HG03354 (cell line): ENCODE measurements at regions not wholly inside any gene's neighbourhood (a gene's known extent, or its start where the extent isn't known, plus 50 kb on each side); places are given as distances from the start of the nearest gene placed in this dataset.

Experiments
- ATAC-seq: cut with Tn5 transposase; IDR thresholded peaks from one replicate; pipeline ENCODE4 v1.9.1; 2021; ENCODE audit warnings: mild to moderate bottlenecking; ENCODE audit not compliant: unreplicated experiment, poor library complexity, severe bottlenecking

DNA sequence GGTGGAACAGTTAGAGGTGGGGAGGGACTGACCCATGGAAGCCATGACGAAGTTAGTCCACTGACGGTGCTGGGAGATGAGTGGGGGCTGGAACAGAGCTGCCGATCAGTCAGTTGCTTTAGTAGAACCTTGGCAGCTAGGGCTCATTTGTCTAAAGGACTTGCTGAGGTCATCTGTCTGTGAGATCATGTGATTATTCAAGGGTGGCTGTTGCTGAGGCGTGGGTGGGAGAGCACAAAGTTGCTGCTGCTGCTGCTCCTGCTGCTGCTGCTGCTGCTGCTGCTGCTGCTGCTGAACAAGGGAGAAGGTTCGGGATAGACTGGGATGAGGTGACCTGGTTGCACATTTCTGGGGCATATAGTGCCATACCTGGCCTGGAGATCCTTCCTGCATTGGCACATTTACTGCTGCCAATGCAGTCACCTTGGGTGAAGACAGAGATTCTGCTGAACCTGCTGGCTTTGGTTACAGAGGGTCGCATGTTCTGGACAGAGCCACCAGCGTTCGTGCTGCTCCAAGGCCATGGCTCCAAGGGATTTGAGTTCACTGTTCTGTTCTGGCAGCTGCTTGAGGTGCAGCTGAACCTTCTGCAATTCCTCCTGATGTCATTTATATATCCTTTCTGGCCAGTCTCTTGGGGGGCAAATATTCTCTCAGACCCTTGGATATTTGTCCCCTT is 840.5 kb downstream of the HACE1 start:
- ATAC-seq = no peak

DNA sequence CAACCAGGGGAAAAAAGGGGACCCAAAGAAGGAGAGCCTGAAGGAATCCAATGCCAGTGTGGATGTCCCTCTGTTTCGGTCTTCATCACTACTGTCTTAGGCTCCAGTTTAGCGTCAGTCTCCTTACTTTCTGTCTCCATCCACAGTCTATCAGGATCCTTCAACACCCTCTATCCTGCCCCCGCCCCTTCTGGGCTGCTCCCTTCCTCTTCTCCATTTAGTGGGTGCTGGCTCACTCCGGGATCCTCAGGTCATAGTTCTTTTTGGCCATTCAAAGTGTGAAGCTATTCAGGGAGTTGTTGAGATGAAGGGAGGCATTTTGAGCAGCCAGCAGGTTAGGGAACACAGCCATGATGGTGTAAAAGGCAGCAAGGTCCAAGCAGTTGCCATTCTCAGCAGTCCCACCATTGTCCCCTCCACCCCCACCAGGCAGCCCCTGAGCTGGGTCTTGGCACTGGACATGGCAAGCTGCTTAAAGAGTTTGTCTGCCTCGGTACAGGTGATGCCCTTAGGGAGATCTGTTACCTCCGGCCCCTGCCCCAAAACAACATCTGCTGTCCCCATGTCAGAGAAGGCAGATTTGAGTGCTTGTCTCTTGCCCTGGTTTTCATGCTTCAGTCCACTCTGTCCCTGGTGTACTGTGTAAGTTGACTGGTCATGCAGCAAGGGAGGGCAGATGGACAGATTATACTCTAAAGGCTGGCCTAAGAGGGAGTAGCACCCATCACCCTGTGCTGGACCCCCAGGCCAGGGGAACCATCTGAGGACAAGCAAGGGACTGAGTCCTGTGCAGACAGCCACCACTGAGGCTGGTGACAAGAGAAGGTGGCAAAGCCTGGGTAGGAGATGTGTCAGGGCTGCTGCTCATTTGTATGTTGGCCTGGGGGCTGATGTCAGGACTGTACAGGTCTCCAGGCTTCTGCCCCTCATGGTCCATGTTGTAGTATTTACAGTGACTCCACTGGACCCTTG is 842.0 kb downstream of the HACE1 start:
- ATAC-seq = no peak

DNA sequence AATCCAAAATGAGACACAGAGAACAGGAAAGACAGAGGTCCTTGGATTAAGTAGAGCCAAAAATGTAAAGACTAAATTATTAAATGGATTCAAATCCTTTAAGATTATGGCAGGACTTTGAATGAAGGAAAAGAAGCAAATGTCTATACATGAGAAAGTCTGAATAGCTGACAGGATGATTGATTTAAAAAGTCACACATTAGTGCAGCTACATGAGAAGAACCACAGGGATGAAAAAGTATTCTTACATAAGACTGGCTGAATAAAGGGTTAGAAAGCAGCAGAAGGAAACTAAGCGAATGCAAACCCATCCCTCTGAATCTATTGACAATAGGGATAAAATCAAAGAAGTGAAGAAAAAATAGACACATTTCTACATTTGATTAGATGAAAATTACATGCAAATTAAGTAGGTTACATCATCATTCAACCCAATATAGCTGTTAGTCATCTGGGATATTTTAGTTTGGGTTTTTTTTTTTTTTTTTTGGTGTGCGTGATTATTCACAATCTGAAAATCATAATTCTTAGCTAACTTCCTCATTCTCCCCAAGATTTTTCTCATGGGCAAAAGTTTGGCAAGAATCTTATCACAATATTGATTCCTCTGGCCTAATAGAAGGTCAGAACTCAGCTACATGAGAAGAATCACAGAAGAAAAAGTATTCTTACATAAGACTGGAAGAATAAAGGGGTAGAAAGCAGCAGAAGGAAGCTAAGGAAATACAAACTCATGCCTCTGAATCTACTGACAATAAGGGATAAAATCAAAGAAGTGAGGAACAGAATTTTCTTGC is 845.4 kb downstream of the HACE1 start:
- no peak for ATAC-seq

DNA sequence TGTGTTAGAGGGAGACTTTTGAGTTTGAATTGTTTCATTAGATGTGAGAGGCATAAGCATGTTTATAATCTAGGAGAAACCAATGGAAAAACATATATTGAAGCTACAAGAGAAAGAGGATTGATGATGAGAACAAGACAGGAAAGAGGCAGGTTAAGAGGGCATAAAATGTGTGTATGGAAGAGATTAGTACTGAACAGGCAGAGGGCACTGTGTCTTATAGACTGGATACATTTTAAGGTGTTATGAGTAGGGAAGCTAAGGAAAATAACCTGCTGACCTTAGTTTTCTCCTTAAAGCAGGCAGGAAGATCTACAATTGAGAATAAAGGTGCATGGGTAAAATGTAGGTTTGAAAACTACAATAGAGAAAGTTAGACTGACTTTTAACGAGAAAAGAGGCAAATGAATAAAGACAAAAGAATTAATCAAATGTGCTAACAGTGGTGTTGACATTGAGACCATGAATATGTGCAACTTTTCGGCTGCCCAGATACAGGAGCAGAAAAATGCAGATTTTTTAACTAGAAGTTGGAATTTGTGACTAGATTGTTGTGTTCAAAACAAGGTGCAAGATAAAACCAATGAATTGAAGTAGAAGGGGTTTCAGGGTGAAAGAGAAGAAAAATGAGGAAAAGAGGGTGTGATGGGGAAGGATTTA is 846.3 kb downstream of the HACE1 start:
- no peak for ATAC-seq

DNA sequence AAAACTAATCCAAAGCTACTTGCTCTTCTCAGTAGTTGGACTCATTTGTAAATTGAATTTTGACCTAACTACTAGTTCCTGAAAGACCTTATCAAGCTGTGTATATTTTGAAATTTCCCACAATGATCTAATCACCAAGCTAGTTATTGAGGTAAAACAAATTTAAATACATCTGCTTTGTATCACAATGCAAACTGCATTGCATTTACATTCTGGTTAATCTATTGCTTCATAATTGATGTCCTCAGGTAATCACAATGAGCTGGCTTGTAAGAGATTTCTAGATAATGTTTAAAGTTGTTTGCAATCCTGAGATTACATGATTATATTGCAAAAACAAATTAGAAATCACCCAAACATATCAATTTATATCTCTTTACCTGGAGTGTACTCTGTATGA is 848.8 kb downstream of the HACE1 start:
- no peak for ATAC-seq

DNA sequence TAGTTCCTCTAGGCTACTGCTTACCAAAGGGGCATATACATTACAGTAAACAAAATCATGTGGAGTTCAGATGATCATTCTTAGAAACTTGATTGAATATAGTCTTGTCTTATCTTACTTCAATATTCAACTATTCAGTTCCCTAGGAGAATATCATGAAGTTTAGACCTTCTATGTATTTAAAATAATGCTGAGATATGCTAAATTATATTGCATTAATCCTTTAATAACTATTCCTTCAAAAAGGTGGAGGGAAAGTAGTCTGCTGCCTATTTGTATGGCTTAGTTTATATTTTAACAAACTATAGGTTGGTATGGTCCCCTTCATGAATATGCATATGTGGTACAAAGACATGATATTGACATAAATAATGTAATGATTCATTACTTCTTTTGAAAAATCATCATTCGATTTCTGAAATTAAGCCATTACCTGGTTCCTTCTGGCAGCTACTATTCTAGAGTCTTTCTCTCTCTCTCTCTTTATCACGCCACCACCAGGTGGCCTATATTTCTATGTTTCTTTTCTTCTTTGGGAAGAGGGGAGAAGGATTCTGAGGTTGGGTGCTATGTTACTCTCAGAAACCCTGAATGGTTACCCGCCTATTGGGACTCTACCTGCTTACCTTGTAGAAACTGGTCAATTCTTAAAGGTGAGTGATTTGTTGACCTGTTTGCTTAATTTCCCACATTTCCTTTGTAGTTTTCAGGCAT is 855.8 kb downstream of the HACE1 start:
- no peak for ATAC-seq

DNA sequence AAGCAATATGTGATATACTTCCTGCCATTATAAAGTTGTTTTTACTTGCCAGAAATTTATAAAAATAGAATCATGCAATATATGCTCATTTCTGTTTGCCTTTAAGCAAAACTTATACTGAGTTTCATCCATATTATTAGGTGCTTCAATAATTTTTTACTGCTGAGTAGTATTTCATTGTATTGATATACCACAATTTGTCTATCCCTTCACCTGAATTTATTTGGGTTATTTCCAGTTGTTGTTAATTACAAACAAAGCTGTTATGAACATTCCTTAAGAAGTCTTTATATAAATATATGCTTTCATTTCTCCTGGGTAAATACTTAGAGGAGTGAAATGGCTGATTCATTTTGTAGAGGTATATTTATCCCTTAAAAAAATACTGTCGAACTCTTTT is 864.1 kb downstream of the HACE1 start:
- no peak for ATAC-seq

DNA sequence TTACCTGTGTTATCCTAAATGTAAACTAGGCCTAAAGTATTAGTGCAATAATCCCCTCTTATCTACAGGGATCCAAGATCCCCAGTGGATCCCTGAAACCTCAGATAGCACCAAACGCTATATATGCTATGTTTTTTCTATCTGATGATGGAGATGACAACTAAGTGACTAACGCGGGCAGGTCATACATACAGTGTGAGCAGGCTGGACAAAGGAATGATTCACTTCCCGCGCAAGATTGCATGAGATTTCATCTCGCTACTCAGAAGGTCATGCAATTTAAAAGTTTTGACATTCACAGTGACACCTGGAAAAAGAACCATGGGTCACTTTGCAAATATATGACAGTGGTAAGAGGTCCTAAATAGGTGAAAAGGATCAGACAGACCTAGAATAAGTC is 875.9 kb downstream of the HACE1 start:
- ATAC-seq = no peak

DNA sequence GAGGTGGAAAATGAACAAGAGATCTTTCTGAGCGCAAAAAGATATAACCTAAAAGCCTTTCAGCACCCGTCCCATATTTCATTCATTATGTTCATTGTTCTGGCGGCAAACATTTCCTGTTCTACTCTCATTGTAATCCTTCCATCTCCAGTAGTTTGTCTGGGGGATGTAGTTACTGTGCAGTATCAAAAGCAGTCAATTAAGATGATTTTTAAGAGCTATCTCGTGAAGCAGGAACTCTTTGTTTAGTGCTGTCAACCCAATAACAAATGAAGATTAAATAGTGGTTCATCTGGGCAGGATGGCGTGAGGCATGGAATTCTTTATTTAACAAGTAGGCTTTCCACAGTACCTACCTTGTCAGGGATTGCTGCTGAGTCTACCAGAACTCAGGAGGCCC is 876.7 kb downstream of the HACE1 start:
- no peak for ATAC-seq

DNA sequence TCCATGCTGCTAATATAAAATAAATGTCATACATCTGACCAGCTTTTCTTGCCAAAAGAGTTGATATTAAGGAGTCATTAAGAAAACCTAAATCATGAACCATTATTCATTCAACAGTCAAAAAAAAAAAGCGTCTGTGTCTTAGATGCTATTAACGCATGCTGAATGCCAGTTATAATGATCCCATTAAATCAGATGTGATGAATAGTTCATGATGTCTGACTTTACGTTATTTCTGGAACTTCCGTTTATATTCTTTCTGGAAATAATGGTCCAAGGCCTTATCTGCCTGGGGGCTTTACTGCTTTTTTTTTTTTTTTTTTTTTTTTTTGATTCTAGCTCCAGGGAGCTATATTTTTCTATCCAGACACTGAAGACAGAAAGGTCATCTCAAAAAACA is 877.1 kb downstream of the HACE1 start:
- no peak for ATAC-seq

DNA sequence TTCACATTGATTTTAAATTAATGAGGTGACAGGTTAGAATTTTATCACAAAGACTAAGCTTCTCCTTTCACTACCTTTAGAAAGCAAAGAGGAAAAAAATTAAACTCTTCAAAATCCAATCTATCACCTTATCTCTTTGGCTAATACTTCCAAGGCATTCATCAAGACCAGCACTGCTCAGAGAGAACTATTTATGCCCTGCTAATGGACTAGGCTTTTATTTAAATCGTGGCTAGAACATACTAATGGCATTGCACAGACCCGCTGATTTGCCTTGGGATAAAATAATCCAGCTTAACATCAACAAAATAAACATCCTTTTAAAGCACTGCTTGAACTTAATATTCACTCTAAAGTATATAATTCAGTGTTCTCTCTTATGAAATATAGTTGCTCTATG is 880.4 kb downstream of the HACE1 start:
- ATAC-seq = no peak

DNA sequence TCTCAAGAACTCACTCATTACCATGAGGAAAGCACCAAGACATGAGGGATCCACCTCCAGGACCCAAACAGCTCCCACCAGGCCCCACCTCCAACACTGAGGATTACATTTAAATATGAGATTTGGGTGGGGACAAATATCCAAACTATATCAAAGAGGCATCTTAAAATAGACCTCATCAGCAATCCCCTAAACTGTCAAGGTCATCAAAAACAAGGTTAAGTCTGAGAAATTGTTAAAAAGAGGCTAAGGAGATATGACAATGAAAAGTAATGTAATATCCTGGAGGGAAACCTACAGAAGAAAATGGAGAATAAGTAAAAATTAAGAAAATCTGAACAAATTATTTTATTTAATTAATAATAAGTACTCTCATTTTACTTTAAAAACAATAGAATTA is 922.3 kb downstream of the HACE1 start:
- no peak for ATAC-seq

DNA sequence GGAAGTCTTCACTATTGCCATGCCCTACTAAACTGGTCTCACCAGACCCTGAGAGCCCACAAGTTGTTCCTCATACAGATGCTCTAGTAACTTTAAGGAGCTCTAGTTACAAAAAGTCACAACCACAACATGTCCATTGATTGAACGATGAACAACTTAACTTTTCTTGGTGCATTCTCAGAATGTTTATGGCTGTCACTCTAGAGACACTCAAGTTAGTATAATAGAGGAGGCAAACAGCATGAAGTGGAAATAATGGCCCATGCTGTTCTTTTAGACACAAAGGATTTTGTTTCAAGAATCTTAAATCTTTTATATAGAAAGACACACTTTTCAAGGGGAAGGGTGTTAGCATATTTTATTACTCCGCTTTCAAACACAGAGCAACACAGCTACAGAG is 934.4 kb downstream of the HACE1 start:
- no peak for ATAC-seq

DNA sequence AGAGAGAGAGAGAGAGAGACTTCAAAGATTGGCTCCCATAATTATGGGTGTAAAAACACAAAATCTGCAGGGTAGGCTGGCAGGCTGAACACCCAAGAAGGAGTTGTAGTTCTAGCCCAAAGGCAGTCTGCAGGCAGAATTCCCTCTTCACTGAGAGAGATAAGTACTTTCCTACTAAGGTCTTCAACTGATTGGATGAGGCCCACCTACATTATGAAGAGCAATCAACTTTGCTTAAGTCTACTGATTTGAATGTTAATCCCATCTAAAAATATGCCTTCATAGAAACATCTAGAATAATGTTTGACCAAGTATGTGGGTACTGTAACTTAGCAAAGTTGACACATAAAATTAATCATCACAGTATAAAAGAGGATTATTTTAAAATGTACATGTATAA is 949.7 kb downstream of the HACE1 start:
- ATAC-seq = no peak

DNA sequence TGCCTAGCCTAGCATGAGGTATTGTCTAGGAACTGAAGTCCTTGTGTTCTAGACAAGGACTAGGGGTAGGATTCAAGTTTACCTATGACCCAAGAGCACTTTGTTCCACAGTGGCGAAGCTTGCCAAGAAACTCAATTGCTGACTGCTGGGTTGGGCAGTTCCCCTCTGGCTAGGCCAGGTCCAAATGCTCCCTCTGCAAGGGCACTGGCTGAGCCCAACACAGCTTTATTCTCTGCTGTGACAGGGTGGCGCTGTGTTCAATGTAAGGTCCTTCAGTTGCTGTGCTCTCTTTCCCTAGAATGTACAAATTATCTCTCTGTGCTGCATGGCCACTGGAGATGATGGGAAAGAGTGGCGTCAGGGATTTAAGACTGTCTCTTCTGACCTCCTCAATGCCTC is 950.8 kb downstream of the HACE1 start:
- ATAC-seq = no peak

DNA sequence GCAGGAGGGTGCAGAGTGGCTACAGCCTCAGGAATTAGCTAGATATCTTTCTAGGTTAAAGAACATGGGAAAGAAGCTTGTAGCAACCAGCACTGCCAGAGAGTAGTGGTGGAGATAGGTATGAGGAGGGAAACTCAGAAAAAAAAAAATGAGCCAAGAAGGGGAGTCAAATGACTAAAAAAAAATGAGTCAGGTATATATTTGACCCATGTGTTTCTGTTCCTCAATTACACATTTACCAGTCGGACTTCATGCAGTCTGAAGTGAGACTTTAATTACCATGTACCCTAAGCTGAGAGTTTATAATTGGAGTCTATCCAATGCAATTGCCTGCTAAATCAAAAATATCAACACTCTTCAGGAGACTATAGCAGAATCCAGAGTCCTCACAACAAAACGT is 964.6 kb downstream of the HACE1 start:
- no peak for ATAC-seq

DNA sequence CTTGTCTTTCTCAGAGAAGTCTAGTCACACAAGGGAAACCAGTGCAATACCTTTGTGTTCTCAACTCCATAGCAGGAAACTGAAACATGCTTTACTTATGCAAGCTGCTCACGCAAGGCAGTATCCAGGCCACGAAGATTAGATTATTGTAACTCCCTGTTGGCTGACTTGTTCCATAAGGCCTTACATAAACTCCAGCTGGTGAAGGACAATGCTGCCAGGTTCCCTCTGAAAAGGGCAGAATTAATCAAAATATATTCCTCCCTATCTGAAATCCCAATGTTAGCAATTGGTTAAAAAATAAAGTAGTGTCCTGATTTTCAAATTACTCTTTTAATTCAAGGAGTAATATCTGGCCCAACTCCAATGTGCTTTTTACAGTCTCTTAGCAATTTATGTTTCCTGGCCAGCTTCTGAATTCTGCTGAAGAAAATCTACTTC is 966.6 kb downstream of the HACE1 start:
- no peak for ATAC-seq

DNA sequence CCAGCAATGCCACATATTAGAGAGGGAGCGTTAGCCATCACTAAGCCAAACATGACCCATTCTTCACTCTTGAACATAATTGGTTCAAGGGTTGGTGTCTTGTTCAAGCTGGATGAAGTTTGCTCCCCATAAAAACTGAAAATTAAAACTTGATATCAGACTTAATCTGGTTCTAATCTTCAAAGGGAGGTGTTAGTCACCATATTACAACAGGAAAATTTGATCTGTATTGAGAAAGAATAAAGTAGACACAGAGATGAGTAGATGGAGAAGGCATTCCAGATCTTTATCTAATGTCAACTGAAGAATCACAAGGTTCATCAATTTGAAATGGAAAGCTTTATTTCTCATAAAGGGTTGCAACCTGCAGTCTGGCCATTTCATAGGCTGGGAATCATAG is 972.8 kb downstream of the HACE1 start:
- no peak for ATAC-seq

DNA sequence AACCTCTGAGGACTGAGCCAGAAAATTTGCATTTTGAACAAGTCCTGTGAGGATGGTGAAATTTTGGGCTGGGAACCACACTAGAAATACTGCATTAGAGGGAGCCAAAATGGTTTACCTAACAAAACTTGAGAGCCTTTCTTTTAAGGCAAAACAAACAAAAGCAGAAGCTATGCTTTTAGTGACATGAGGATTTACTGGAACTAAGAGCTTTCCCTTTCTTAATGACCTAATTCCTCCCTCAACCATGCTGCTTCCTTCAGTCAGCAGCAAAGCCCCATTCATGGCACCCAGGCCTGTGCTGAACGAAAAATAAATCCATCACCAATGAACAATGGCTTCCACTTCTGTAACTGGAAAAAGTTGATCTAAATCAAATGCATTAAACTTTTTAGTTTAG is 974.3 kb downstream of the HACE1 start:
- no peak for ATAC-seq
